ENCODE measurements at regions not wholly inside any gene's neighbourhood (a gene's known extent, or its start where the extent isn't known, plus 50 kb on each side); places are given as distances from the start of the nearest gene placed in this dataset.

DNA sequence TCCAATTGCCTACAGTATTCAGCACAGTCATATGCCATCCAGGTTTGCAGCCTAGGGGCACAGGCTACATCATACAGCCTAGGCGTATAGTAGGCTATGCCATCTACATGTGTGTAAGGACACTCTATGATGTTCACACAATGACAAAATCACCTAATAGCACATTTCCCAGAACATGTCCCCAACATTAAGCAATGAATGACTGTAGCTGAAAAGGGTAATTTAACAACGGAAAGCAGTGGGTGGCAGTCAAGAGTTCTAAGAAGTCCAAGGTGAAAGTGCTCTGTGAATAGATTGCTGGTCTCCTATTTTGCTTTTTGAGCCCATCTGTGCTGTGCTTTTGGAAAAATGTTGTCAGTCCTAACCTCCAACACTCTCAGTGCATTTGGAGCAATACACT is 162.6 kb downstream of the KLF6 start:
- DNase-seq (ENCODE audit: low read depth) = no peak
- TF ChIP-seq, protein P1, sequence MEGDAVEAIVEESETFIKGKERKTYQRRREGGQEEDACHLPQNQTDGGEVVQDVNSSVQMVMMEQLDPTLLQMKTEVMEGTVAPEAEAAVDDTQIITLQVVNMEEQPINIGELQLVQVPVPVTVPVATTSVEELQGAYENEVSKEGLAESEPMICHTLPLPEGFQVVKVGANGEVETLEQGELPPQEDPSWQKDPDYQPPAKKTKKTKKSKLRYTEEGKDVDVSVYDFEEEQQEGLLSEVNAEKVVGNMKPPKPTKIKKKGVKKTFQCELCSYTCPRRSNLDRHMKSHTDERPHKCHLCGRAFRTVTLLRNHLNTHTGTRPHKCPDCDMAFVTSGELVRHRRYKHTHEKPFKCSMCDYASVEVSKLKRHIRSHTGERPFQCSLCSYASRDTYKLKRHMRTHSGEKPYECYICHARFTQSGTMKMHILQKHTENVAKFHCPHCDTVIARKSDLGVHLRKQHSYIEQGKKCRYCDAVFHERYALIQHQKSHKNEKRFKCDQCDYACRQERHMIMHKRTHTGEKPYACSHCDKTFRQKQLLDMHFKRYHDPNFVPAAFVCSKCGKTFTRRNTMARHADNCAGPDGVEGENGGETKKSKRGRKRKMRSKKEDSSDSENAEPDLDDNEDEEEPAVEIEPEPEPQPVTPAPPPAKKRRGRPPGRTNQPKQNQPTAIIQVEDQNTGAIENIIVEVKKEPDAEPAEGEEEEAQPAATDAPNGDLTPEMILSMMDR (IDR thresholded peaks at IDR 0.05; ENCODE audit: low read length, missing control alignments) = no peak
- H3K4me3 ChIP-seq (replicated peaks; ENCODE audit: low read depth, low read length) = no peak overlapping the region

DNA sequence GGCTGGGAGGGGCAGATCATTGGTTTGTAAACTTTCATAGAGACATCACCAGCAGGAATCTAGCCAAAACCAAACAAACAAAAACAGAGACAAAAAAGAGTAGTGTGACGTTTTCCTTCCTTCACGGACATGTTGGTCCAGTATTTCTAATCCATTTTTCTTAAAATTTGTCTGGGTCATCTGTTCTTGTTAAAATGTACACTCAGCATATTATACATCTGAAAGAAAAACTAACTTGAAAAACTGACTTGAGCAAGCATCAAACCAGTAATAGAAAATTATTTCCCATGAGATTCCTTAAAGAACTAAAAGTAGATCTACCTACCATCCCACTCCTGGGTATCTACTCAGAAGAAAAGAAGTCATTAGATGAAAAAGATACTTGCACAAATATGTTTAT is 164.2 kb downstream of the KLF6 start:
- DNase-seq (ENCODE audit: low read depth) = no peak
- TF ChIP-seq, protein P1 (IDR thresholded peaks at IDR 0.05; ENCODE audit: low read length, missing control alignments) = no peak
- no peak overlapping the region for H3K4me3 ChIP-seq (replicated peaks; ENCODE audit: low read depth, low read length)

DNA sequence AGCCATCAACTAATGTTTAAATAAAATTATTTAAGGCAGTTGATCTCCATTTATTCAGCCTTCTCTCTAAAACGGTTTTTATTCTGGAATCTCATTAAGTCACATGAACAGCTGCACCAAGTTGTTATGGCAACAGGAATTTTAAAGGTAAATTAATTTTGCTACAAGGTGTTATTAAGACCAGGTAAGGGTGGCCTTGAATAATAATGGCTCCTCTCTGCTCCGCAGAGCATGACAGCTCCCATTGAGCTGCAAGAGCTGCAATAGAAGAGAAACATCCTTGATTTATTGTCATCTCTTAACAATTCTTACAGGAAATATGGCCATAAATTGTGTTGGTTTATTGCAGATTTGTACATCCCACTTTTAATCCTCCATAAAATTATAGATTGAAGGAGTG is 165.8 kb downstream of the KLF6 start:
- no peak for DNase-seq (ENCODE audit: low read depth)
- no peak overlapping the region for H3K4me3 ChIP-seq (replicated peaks; ENCODE audit: low read depth, low read length)
- TF ChIP-seq, protein P1 (IDR thresholded peaks at IDR 0.05; ENCODE audit: low read length, missing control alignments) = no peak

DNA sequence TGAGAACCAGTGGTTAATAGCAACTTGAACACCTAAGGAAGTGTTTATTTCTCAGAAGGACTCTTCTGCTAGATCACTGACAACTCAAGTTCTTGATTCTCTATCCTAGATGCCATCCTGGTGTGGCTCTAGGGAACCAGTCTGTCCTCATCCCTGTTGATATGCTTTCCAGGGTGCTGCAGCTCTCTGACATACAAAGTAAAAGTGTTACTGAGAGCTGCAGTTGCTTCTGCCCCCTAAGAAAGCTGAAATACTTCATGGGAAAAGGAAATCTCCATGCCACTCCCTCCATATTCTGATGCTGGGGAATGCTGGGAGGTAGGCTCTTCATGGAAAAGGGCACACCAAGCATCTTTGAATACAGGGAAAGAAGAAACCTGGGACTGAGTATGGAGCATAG is 168.1 kb downstream of the KLF6 start:
- no peak overlapping the region for H3K4me3 ChIP-seq (replicated peaks; ENCODE audit: low read depth, low read length)
- TF ChIP-seq, protein P1 (IDR thresholded peaks at IDR 0.05; ENCODE audit: low read length, missing control alignments) = no peak
- DNase-seq (ENCODE audit: low read depth) = no peak

DNA sequence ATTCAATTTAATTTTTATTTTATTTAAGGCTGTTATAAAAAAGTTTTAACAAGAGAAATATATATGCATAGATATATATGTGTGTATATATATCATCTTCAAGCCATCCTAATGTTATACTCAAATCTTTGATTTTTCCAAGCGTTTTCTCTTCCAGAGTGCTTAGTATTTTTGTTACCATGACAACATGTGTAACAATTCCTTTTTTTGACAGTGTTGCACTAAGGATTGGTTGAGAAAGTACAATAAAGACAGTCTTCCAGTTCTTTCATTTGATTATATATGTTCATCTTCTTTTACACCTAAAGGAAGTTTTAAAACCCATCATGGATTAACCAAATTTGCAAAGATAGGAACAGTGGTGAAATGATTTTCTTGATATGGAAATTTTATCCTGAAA is 171.7 kb downstream of the KLF6 start:
- no peak overlapping the region for H3K4me3 ChIP-seq (replicated peaks; ENCODE audit: low read depth, low read length)
- TF ChIP-seq, protein P1 (IDR thresholded peaks at IDR 0.05; ENCODE audit: low read length, missing control alignments) = no peak

DNA sequence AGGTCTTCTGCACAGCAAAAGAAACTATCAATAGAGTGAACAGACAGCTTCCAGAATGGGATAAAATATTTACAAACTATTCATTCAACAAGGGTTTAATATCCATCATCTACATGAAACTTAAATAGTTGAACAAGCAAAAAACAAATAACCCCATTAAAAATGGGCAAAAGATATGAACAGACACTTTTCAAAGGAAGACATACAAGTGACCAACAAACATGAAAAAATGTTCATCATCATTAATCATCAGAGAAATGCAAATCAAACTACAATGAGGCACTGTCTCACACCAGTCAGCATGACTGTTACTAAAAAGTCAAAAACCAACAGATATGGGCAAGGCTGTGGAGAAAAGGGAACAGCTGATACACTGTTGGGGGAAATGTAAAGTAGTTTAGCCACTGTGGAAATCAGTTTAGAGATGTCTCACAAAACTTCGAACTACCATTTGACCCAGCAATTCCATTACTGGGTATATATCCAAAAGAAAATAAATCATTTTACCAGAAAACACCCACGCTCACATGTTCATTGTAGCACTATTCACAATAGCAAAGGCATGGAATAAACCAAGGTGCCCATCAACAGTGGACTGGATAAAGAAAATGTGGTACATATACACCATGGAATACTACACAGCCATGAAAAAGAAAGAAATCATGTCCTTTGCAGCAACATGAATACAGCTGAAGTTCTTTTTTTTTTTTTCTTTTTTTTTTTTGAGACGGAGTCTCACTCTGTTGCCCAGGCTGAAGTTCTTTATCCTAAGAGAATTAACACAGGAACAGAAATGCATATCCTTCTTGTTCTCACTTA is 172.6 kb downstream of the KLF6 start:
- DNase-seq (ENCODE audit: low read depth) = no peak
- TF ChIP-seq, protein P1 (IDR thresholded peaks at IDR 0.05; ENCODE audit: low read length, missing control alignments) = no peak
- no peak overlapping the region for H3K4me3 ChIP-seq (replicated peaks; ENCODE audit: low read depth, low read length)

More for the DNA sequence above, 171.7 kb downstream of the KLF6 start:
- no peak for DNase-seq (ENCODE audit: low read depth)

DNA sequence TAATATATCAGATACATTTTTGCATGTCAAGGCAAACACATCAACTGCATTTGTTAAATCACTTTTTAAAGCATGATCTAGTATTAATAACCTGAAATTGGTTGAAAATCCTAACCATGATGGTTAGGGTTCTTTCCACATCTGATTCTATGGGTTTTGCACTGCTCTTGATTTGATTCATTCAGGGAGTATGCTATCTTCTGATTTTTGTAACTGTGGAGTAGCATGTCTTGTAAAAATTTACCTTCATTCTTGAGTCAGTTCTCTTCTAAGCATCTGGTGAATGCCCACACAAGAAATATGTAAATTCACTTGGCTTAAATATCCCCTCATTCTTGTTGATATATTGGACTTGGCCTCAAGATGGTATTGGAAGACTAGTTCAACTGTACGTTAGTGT is 178.7 kb downstream of the KLF6 start:
- no peak for DNase-seq (ENCODE audit: low read depth)
- TF ChIP-seq, protein P1 (IDR thresholded peaks at IDR 0.05; ENCODE audit: low read length, missing control alignments) = no peak
- H3K4me3 ChIP-seq (replicated peaks; ENCODE audit: low read depth, low read length) = no peak overlapping the region
